IMR-90 (cell line): ENCODE measurements at regions not wholly inside any gene's neighbourhood (a gene's known extent, or its start where the extent isn't known, plus 50 kb on each side); places are given as distances from the start of the nearest gene placed in this dataset.
"Not testable (repeated sequence)": the region's sequence is repeated elsewhere in the genome, so short reads cannot be mapped to it uniquely, and the experiment has no call there.

Source experiments
- ATAC-seq: fragments of 200-7000 bp; cut with Tn5 transposase; 2 replicates; pipeline ENCODE4 v1.9.1; 2020; ENCODE audit warnings: low read depth, mild to moderate bottlenecking, moderate library complexity
- BruUV-seq: library from RNA; stranded (reverse); fragments of 400-500 nt; replicated peaks from 2 replicates; lab custom pipeline; 2021; lab: Mats Ljungman, UMichigan
- CTCF ChIA-PET: fragments of 300-600 bp; formaldehyde crosslinking; extraction: SDS; loops from one replicate; lab custom pipeline; 2021; ENCODE audit warnings: antibody characterized with exemption; lab: Yijun Ruan, JAX
- POLR2A ChIA-PET: fragments of 300-600 bp; sonication (Branson Sonifier 250); formaldehyde crosslinking; loops from one replicate; lab custom pipeline; 2022; ENCODE audit warnings: antibody characterized with exemption; ENCODE audit not compliant: unreplicated experiment; lab: Charles Lee
- DNase-seq: peaks from one replicate; pipeline ENCODE4 v3.0.0; 2013
- H2AFZ ChIP-seq: replicated peaks from 2 replicates; pipeline ENCODE3; 2013; ENCODE audit warnings: low read length, mild to moderate bottlenecking; ENCODE audit not compliant: poor library complexity
- H2AK5ac ChIP-seq: 2 replicates; pipeline ENCODE4 v1.6.1; 2013; ENCODE audit warnings: low read depth, low read length, inconsistent platforms
- H2AK9ac ChIP-seq: replicated peaks from 2 replicates; pipeline ENCODE3; 2013; ENCODE audit warnings: mild to moderate bottlenecking, low read depth, low read length, moderate library complexity; ENCODE audit not compliant: poor library complexity
- H2BK120ac ChIP-seq: 2 replicates; pipeline ENCODE4 v1.6.1; 2013; ENCODE audit warnings: low read depth, low read length, inconsistent platforms
- H2BK15ac ChIP-seq: 3 replicates; pipeline ENCODE4 v1.6.1; 2013; ENCODE audit warnings: low read depth, low read length, inconsistent platforms
- H2BK20ac ChIP-seq: 2 replicates; pipeline ENCODE4 v1.6.1; 2013; ENCODE audit warnings: low read depth, mild to moderate bottlenecking, inconsistent platforms, low read length, moderate library complexity
- H2BK5ac ChIP-seq: 2 replicates; pipeline ENCODE4 v1.6.1; 2013; ENCODE audit warnings: mild to moderate bottlenecking, low read depth, low read length, inconsistent platforms; ENCODE audit not compliant: poor library complexity, severe bottlenecking
- H3K14ac ChIP-seq: replicated peaks from 2 replicates; pipeline ENCODE4 v1.6.1; 2013; ENCODE audit warnings: low read depth, low read length, inconsistent platforms
- H3K18ac ChIP-seq: 2 replicates; pipeline ENCODE4 v1.6.1; 2013; ENCODE audit warnings: low read depth, low read length, control low read depth
- H3K23ac ChIP-seq: 2 replicates; pipeline ENCODE4 v1.6.1; 2013; ENCODE audit warnings: low read depth, low read length, inconsistent platforms
- H3K27ac ChIP-seq: 2 replicates; pipeline ENCODE4 v1.5.1; 2013; ENCODE audit warnings: mild to moderate bottlenecking, control low read depth, low read length; ENCODE audit not compliant: insufficient read depth
- H3K27me3 ChIP-seq: 2 replicates; pipeline ENCODE4 v1.6.1; 2013; ENCODE audit warnings: low read length; ENCODE audit not compliant: control insufficient read depth, insufficient read depth
- H3K36me3 ChIP-seq: 2 replicates; pipeline ENCODE4 v1.6.1; 2013; ENCODE audit warnings: low read length, mixed read lengths; ENCODE audit not compliant: control insufficient read depth, insufficient read depth
- H3K4ac ChIP-seq: 2 replicates; pipeline ENCODE4 v1.6.1; 2013; ENCODE audit warnings: low read depth, low read length, inconsistent platforms
- H3K4me1 ChIP-seq: 2 replicates; pipeline ENCODE4 v1.6.1; 2013; ENCODE audit warnings: low read length, mixed read lengths; ENCODE audit not compliant: control insufficient read depth, insufficient read depth
- H3K4me2 ChIP-seq: 2 replicates; pipeline ENCODE4 v1.6.1; 2013; ENCODE audit warnings: low read depth, mild to moderate bottlenecking, control low read depth, low read length, moderate library complexity
- H3K4me3 ChIP-seq: 2 replicates; pipeline ENCODE4 v1.5.1; 2013; ENCODE audit warnings: low read depth, mild to moderate bottlenecking, control low read depth, low read length, moderate library complexity; ENCODE audit not compliant: insufficient read depth
- H3K56ac ChIP-seq: 2 replicates; pipeline ENCODE4 v1.6.1; 2013; ENCODE audit warnings: low read length, inconsistent platforms; ENCODE audit not compliant: insufficient read depth; ENCODE audit errors: extremely low read depth
- H3K79me1 ChIP-seq, 2 experiments: 2 replicates each; pipeline ENCODE4 v1.6.1; 2013; ENCODE audit warnings: low read length in 2 of 2, inconsistent platforms in 1 of 2, low read depth in 1 of 2
- H3K9ac ChIP-seq: 2 replicates; pipeline ENCODE4 v1.6.1; 2013; ENCODE audit warnings: low read depth, low read length, control low read depth
- H3K9me1 ChIP-seq: 2 replicates; pipeline ENCODE4 v1.6.1; 2013; ENCODE audit warnings: low read length, inconsistent platforms; ENCODE audit not compliant: insufficient read depth
- H3K9me3 ChIP-seq: 2 replicates; pipeline ENCODE4 v1.6.1; 2013; ENCODE audit warnings: low read length; ENCODE audit not compliant: control insufficient read depth, insufficient read depth
- H4K20me1 ChIP-seq: 2 replicates; pipeline ENCODE4 v1.6.1; 2013; ENCODE audit warnings: low read length, inconsistent platforms; ENCODE audit not compliant: insufficient read depth
- H4K5ac ChIP-seq: 2 replicates; pipeline ENCODE4 v1.6.1; 2013; ENCODE audit warnings: mild to moderate bottlenecking, low read depth, low read length, control low read depth
- H4K8ac ChIP-seq, 2 experiments: 2 replicates each; pipeline ENCODE4 v1.6.1; 2013; ENCODE audit warnings: low read depth in 2 of 2, low read length in 2 of 2, control low read depth in 1 of 2, inconsistent platforms in 1 of 2
- H4K91ac ChIP-seq: 2 replicates; pipeline ENCODE4 v1.6.1; 2013; ENCODE audit warnings: low read depth, low read length, inconsistent platforms; ENCODE audit not compliant: insufficient read depth
- BHLHE40 ChIP-seq: fragments of 150-350 bp; IDR thresholded peaks from 2 replicates; pipeline ENCODE4 v1.6.1; 2016; ENCODE audit warnings: mild to moderate bottlenecking, low read depth, low read length
- NFE2L2 ChIP-seq: fragments of 150-350 bp; IDR thresholded peaks from 2 replicates; pipeline ENCODE4 v1.6.1; 2016; ENCODE audit warnings: low read depth, mild to moderate bottlenecking, low read length
- RAD21 ChIP-seq: IDR thresholded peaks from 2 replicates; pipeline ENCODE4 v1.6.1; 2012; ENCODE audit warnings: low read length, improper control_type of control experiment
- WGBS, 2 experiments: methylation state at CpG; one replicate each; pipeline versions ENCODE4 v1.1.5 to v1.1.7; 2013; ENCODE audit warnings: missing lambda C conversion rate in 2 of 2; ENCODE audit not compliant: insufficient read length in 1 of 2; ENCODE audit errors: extremely low coverage in 2 of 2; 5-methylcytosine and 5-hydroxymethylcytosine counted together
- dilution Hi-C: fragments of 300-500 bp; cut with HindIII; formaldehyde crosslinking; loops from one replicate; pipeline ENCODE4 v1.14.3; 2018; ENCODE audit warnings: low sequenced_read_pairs; ENCODE audit not compliant: unreplicated experiment
- in situ Hi-C: fragments of 300-500 bp; cut with MboI; formaldehyde crosslinking; loops from 3 replicates; pipeline ENCODE4 v1.14.3; 2019; ENCODE audit warnings: low sequenced_read_pairs, inconsistent platforms, mixed read lengths
- intact Hi-C: fragments of 100-400 bp; cut with micrococcal nuclease; formaldehyde crosslinking; loops from 2 replicates; pipeline ENCODE4 v1.10.0; 2022
- TF ChIP-seq, protein P1 (sequence below): fragments of 150-350 bp; IDR thresholded peaks from 2 replicates; pipeline ENCODE4 v1.6.1; 2017; ENCODE audit warnings: mild to moderate bottlenecking, antibody characterized with exemption, low read length, low read depth

DNA sequence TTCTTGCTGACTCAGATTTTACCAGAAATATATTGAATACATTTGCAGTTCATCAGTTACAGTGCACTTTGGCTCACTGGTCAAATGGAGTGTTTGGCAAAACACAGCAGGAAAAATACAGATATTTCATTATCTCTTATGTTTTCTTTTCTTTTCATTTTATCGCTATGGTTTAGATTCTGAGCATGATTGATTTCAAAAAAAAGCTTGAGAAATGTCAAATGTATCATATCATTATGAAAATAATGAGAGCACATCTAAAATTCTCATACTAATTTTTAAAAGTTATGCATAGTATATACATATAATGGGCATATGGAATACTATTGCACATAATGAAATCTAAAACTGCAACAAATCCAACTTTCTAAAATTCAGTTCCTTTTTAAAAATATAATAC lies 593.8 kb upstream of the PCDH7 start:
- Histone ChIP-seq H3K14ac (no peak overlapping the region), H3K9ac (no peak overlapping the region), H2AFZ (no peak overlapping the region), H3K56ac (no peak overlapping the region), H3K4ac (no peak overlapping the region), H2BK5ac (no peak overlapping the region), H3K27ac (no peak overlapping the region), H3K18ac (no peak overlapping the region), H2BK120ac (no peak overlapping the region), H4K20me1 (no peaks in the 10 kb centered on the region), H3K27me3 (no peaks in the 10 kb centered on the region), H2BK20ac (no peak overlapping the region), H2AK9ac (no peak overlapping the region), H3K4me2 (no peak overlapping the region), H3K23ac (no peak overlapping the region), H2AK5ac (no peak overlapping the region), H3K9me3 (no peaks in the 10 kb centered on the region), H4K91ac (no peak overlapping the region), H4K8ac (no peak overlapping the region), H2BK15ac (no peak overlapping the region), H3K79me1 (no peaks in the 10 kb centered on the region), H3K4me3 (no peak overlapping the region), H3K4me1 (no peaks in the 10 kb centered on the region), H3K36me3 (no peaks in the 10 kb centered on the region), H3K9me1 (no peaks in the 10 kb centered on the region), H4K5ac (no peak overlapping the region)
- CTCF ChIA-PET, result no interaction called here
- no peak for ATAC-seq
- no peak for DNase-seq
- dilution Hi-C loops (no loop called here), in situ Hi-C loops (no loop called here), intact Hi-C loops (no loop called here)
- WGBS, 2 experiments, result no CpG with 5 or more reads among the region's 1 CpG
- no peak for TF ChIP-seq BHLHE40
- TF ChIP-seq RAD21, result no peak
- TF ChIP-seq, protein P1, sequence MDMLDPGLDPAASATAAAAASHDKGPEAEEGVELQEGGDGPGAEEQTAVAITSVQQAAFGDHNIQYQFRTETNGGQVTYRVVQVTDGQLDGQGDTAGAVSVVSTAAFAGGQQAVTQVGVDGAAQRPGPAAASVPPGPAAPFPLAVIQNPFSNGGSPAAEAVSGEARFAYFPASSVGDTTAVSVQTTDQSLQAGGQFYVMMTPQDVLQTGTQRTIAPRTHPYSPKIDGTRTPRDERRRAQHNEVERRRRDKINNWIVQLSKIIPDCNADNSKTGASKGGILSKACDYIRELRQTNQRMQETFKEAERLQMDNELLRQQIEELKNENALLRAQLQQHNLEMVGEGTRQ, result no peak
- no peak for TF ChIP-seq NFE2L2
- POLR2A ChIA-PET, result no interaction called here
- no TSS peak for BruUV-seq

DNA sequence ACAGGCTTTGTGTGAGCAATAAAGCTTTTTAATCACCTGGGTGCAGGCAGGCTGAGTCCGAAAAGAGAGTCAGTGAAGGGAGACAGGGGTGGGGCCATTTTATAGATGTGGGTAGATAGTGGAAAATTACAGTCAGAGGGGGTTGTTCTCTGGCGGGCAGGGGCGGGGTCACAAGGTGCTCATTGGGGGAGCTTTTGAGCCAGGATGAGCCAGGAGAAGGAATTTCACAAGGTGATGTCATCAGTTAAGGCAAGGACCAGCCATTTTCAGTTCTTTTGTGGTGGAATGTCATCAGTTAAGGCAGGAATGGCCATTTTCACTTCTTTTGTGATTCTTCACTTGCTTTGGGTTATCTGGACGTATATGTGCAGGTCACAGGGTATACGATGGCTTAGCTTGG lies 571.3 kb upstream of the PCDH7 start:
- no CpG with 5 or more reads among the region's 5 CpGs for WGBS, 2 experiments
- intact Hi-C loops, BruUV-seq, H3K4ac ChIP-seq, H2BK120ac ChIP-seq, H2BK15ac ChIP-seq, H3K79me1 ChIP-seq, H3K14ac ChIP-seq, dilution Hi-C loops, H3K56ac ChIP-seq, H3K27ac ChIP-seq, H3K36me3 ChIP-seq, H3K9me1 ChIP-seq, H3K9me3 ChIP-seq, CTCF ChIA-PET, H3K9ac ChIP-seq, H4K8ac ChIP-seq, H2BK5ac ChIP-seq, H3K18ac ChIP-seq, H3K4me3 ChIP-seq, H4K20me1 ChIP-seq, H2BK20ac ChIP-seq, in situ Hi-C loops, H4K5ac ChIP-seq, DNase-seq, H2AK5ac ChIP-seq, ATAC-seq, H4K91ac ChIP-seq, H3K23ac ChIP-seq, H2AK9ac ChIP-seq, H2AFZ ChIP-seq, H3K4me2 ChIP-seq, H3K4me1 ChIP-seq, H3K27me3 ChIP-seq, POLR2A ChIA-PET: not testable (repeated sequence)
